ENCODE measurements at regions not wholly inside any gene's neighbourhood (a gene's known extent, or its start where the extent isn't known, plus 50 kb on each side); places are given as distances from the start of the nearest gene placed in this dataset.

GRCh38 chr3:117814975-117815374, 1105.4 kb downstream of the TUSC7 start:
- Mint-ChIP-seq H3K27me3 (ENCODE audit: unreplicated experiment) (no peaks in the 10 kb centered on the region), H3K4me3 (ENCODE audit: low read depth, unreplicated experiment) (no peak overlapping the region), H3K4me1 (ENCODE audit: low read depth, unreplicated experiment) (no peaks in the 10 kb centered on the region), H3K9me3 (ENCODE audit: low read depth, unreplicated experiment) (no peaks in the 10 kb centered on the region), H3K36me3 (ENCODE audit: insufficient read depth, unreplicated experiment) (no peaks in the 10 kb centered on the region), H3K27ac (ENCODE audit: unreplicated experiment) (no peak overlapping the region)
- intact Hi-C loops (cut with micrococcal nuclease; ENCODE audit: unreplicated experiment): no loop called here
- no peak for DNase-seq
- TF ChIP-seq, protein P1, sequence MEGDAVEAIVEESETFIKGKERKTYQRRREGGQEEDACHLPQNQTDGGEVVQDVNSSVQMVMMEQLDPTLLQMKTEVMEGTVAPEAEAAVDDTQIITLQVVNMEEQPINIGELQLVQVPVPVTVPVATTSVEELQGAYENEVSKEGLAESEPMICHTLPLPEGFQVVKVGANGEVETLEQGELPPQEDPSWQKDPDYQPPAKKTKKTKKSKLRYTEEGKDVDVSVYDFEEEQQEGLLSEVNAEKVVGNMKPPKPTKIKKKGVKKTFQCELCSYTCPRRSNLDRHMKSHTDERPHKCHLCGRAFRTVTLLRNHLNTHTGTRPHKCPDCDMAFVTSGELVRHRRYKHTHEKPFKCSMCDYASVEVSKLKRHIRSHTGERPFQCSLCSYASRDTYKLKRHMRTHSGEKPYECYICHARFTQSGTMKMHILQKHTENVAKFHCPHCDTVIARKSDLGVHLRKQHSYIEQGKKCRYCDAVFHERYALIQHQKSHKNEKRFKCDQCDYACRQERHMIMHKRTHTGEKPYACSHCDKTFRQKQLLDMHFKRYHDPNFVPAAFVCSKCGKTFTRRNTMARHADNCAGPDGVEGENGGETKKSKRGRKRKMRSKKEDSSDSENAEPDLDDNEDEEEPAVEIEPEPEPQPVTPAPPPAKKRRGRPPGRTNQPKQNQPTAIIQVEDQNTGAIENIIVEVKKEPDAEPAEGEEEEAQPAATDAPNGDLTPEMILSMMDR (IDR thresholded peaks at IDR 0.05; ENCODE audit: unreplicated experiment): no peak
- no TSS peak for BruUV-seq (replicated peaks)
- CTCF ChIA-PET: no interaction called here

- no peak for DNase-seq
- intact Hi-C loops (cut with micrococcal nuclease; ENCODE audit: unreplicated experiment): no loop called here
- no peaks in the 10 kb centered on the region for H3K4me1 Mint-ChIP-seq (ENCODE audit: low read depth, unreplicated experiment)
- H3K27me3 Mint-ChIP-seq (ENCODE audit: unreplicated experiment): no peaks in the 10 kb centered on the region
- no peaks in the 10 kb centered on the region for H3K36me3 Mint-ChIP-seq (ENCODE audit: insufficient read depth, unreplicated experiment)
- no peaks in the 10 kb centered on the region for H3K9me3 Mint-ChIP-seq (ENCODE audit: low read depth, unreplicated experiment)
- no TSS peak for BruUV-seq (replicated peaks)
- CTCF ChIA-PET: no interaction called here
- TF ChIP-seq, protein P1 (IDR thresholded peaks at IDR 0.05; ENCODE audit: unreplicated experiment): no peak
- no peak overlapping the region for H3K27ac Mint-ChIP-seq (ENCODE audit: unreplicated experiment)
- no peak overlapping the region for H3K4me3 Mint-ChIP-seq (ENCODE audit: low read depth, unreplicated experiment)
Measured at GRCh38 chr3:117817103-117817502, 1107.5 kb downstream of the TUSC7 start.

DNA sequence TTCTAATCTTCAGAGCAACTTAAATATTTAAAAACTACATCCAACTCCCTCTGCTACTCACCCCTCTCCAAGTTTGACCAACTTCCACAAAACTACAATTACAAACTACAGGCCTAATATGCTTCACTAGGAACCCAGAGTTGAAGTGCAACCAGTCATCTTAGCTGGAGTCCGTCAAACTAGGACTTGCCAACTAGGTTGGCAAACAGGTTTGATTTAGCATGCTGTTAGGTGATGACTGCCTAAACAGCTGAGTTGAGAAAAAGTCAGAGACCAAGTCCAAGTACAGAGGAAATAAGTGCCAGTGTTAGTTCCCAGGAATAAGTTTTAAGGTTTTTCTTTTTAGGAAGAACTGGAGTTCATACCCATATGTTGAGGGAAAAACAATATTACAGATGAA, 1109.0 kb downstream of the TUSC7 start:
- no peak for DNase-seq
- Mint-ChIP-seq H3K36me3 (ENCODE audit: insufficient read depth, unreplicated experiment) (no peaks in the 10 kb centered on the region), H3K27me3 (ENCODE audit: unreplicated experiment) (no peaks in the 10 kb centered on the region), H3K4me1 (ENCODE audit: low read depth, unreplicated experiment) (no peaks in the 10 kb centered on the region), H3K9me3 (ENCODE audit: low read depth, unreplicated experiment) (no peaks in the 10 kb centered on the region), H3K27ac (ENCODE audit: unreplicated experiment) (no peak overlapping the region), H3K4me3 (ENCODE audit: low read depth, unreplicated experiment) (no peak overlapping the region)
- no TSS peak for BruUV-seq (replicated peaks)
- TF ChIP-seq, protein P1 (IDR thresholded peaks at IDR 0.05; ENCODE audit: unreplicated experiment): no peak
- intact Hi-C loops (cut with micrococcal nuclease; ENCODE audit: unreplicated experiment): no loop called here
- CTCF ChIA-PET: no interaction called here

DNA sequence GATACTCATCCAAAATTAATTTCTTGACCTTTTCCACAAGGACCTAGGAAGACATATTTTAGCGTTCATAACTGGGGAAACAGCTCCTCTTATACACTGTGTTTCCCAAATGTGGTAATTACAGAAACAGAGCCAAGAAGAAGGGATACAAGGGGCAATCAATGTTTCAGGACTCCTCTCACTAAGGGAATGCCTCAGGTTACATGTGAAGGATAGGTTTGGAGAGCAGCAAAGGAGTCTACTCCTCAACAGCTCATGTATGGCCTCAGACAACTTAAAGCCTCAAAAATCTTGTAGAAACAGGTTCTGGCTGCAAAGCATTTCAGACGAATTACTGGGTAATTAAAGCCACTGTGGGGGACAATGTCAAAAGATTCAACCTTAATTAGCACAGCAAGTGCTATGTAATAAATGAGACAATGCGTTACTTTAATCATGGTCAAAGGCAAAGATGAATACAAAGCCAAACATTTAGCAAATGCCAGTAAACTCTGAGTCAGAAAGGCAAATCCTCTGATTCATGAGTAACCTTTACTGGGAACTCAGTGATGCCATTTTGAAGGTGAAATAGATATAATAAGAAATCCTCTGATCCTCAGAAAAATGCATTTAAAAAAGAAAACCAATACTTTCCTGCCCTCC, 1111.2 kb downstream of the TUSC7 start:
- BruUV-seq (replicated peaks): no TSS peak

More for the DNA sequence above, 1111.2 kb downstream of the TUSC7 start:
- TF ChIP-seq, protein P1 (IDR thresholded peaks at IDR 0.05; ENCODE audit: unreplicated experiment): no peak
- Mint-ChIP-seq H3K27ac (ENCODE audit: unreplicated experiment) (no peak overlapping the region), H3K4me1 (ENCODE audit: low read depth, unreplicated experiment) (no peaks in the 10 kb centered on the region), H3K4me3 (ENCODE audit: low read depth, unreplicated experiment) (no peak overlapping the region), H3K36me3 (ENCODE audit: insufficient read depth, unreplicated experiment) (no peaks in the 10 kb centered on the region), H3K9me3 (ENCODE audit: low read depth, unreplicated experiment) (no peaks in the 10 kb centered on the region), H3K27me3 (ENCODE audit: unreplicated experiment) (no peaks in the 10 kb centered on the region)
- intact Hi-C loops (cut with micrococcal nuclease; ENCODE audit: unreplicated experiment): no loop called here
- no peak for DNase-seq
- CTCF ChIA-PET: interaction anchor here (0.6 kb wide), 1 partner anchor 13 kb away, joined by 3 read pairs; no protein-coding TSS in a partner anchor
